ENCODE measurements at regions not wholly inside any gene's neighbourhood (a gene's known extent, or its start where the extent isn't known, plus 50 kb on each side); places are given as distances from the start of the nearest gene placed in this dataset.

GRCh38 chr11:130616573-130616972, 168.1 kb downstream of the ADAMTS15 start:
- DNase-seq: no peak

GRCh38 chr11:130617001-130617400, 168.6 kb downstream of the ADAMTS15 start:
- no peak for DNase-seq

- no peak for DNase-seq
These were observed 172.1 kb downstream of the ADAMTS15 start for GRCh38 chr11:130620548-130620947.

GRCh38 chr11:130622141-130622542, 173.7 kb downstream of the ADAMTS15 start:
- DNase-seq: no peak

GRCh38 chr11:130623670-130624668, 175.5 kb downstream of the ADAMTS15 start:
- DNase-seq: no peak

- no peak for DNase-seq
These were observed 176.6 kb downstream of the ADAMTS15 start for GRCh38 chr11:130624971-130625544.

GRCh38 chr11:130625578-130626306, 177.3 kb downstream of the ADAMTS15 start:
- no peak for DNase-seq

GRCh38 chr11:130629039-130629438, 180.6 kb downstream of the ADAMTS15 start:
- DNase-seq: no peak

GRCh38 chr11:130631119-130631518, 182.7 kb downstream of the ADAMTS15 start:
- DNase-seq: peak; percentile 82

- peak; percentile 20 for DNase-seq
These were observed 185.0 kb downstream of the ADAMTS15 start for GRCh38 chr11:130633466-130633865.

GRCh38 chr11:130634186-130634585, 185.7 kb downstream of the ADAMTS15 start:
- no peak for DNase-seq

- DNase-seq: peak; percentile 44
These were observed 186.6 kb downstream of the ADAMTS15 start for GRCh38 chr11:130634961-130635473.

- DNase-seq: no peak
These were observed 187.6 kb downstream of the ADAMTS15 start for GRCh38 chr11:130635937-130636630.

GRCh38 chr11:130636722-130637464, 188.4 kb downstream of the ADAMTS15 start:
- DNase-seq: peak; percentile 79

GRCh38 chr11:130637566-130637965, 189.1 kb downstream of the ADAMTS15 start:
- DNase-seq: no peak

- no peak for DNase-seq
These were observed 189.6 kb downstream of the ADAMTS15 start for GRCh38 chr11:130638033-130638432.

- no peak for DNase-seq
These were observed 190.2 kb downstream of the ADAMTS15 start for GRCh38 chr11:130638624-130639023.

- DNase-seq: no peak
These were observed 190.9 kb downstream of the ADAMTS15 start for GRCh38 chr11:130639369-130639768.

GRCh38 chr11:130640526-130640925, 192.1 kb downstream of the ADAMTS15 start:
- DNase-seq: no peak

GRCh38 chr11:130641876-130642275, 193.4 kb downstream of the ADAMTS15 start:
- no peak for DNase-seq

- no peak for DNase-seq
These were observed 194.5 kb downstream of the ADAMTS15 start for GRCh38 chr11:130642994-130643393.

GRCh38 chr11:130644187-130644586, 195.7 kb downstream of the ADAMTS15 start:
- no peak for DNase-seq
